Cardiac muscle cell (in vitro differentiated cells and primary cell): ENCODE measurements at regions not wholly inside any gene's neighbourhood (a gene's known extent, or its start where the extent isn't known, plus 50 kb on each side); places are given as distances from the start of the nearest gene placed in this dataset.

Experiments
- DNase-seq, 2 donors: peaks; one replicate each; pipeline versions ENCODE4 v3.0.0 to v3.0.0-alpha.2; 2010 to 2017; ENCODE audit warnings: low read depth in 1 of 2, low spot score in 1 of 2
- H3K27ac ChIP-seq: fragments of 200-600 bp; sonication (generic); 2 replicates; pipeline ENCODE4 v1.5.1; 2016
- H3K27me3 ChIP-seq: fragments of 200-600 bp; sonication (generic); 2 replicates; pipeline ENCODE4 v1.6.0; 2016; ENCODE audit warnings: control low read depth
- H3K36me3 ChIP-seq: fragments of 200-600 bp; sonication (generic); 2 replicates; pipeline ENCODE4 v1.5.1; 2016; ENCODE audit warnings: control low read depth
- H3K4me1 ChIP-seq: fragments of 200-600 bp; sonication (generic); 2 replicates; pipeline ENCODE4 v1.8.1; 2017; ENCODE audit warnings: low read depth, mild to moderate bottlenecking, mixed run types
- H3K4me3 ChIP-seq: fragments of 200-600 bp; sonication (generic); 2 replicates; pipeline ENCODE4 v1.5.1; 2016; ENCODE audit warnings: mild to moderate bottlenecking
- H3K9me3 ChIP-seq: fragments of 200-600 bp; sonication (generic); 2 replicates; pipeline ENCODE4 v1.5.1; 2017; ENCODE audit warnings: low read depth, mild to moderate bottlenecking, control low read depth
- CTCF ChIP-seq: IDR thresholded peaks from 2 replicates; pipeline ENCODE4 v1.5.1; 2012; ENCODE audit warnings: low read depth, mild to moderate bottlenecking, low read length

GRCh38 chr12:30021051-30021833, 237.5 kb upstream of the TMTC1 start:
- no peak for TF ChIP-seq CTCF
- no peak overlapping the region for H3K4me3 ChIP-seq

GRCh38 chr12:30019366-30020140, 235.8 kb upstream of the TMTC1 start:
- no peak overlapping the region for H3K4me3 ChIP-seq
- DNase-seq, result no peak
- H3K4me1 ChIP-seq, result peaks cover 3% of the 10 kb centered on the region
- no peaks in the 10 kb centered on the region for H3K27me3 ChIP-seq
- TF ChIP-seq CTCF, result no peak
- no peak overlapping the region for H3K27ac ChIP-seq
- H3K36me3 ChIP-seq, result no peaks in the 10 kb centered on the region
- H3K9me3 ChIP-seq, result no peaks in the 10 kb centered on the region

More at GRCh38 chr12:30021051-30021833, 237.5 kb upstream of the TMTC1 start:
- H3K27me3 ChIP-seq, result no peaks in the 10 kb centered on the region
- H3K9me3 ChIP-seq, result no peaks in the 10 kb centered on the region
- H3K36me3 ChIP-seq, result no peaks in the 10 kb centered on the region
- no peak overlapping the region for H3K27ac ChIP-seq
- DNase-seq, result peak in 1 of 2 donors; percentile 88
- peaks cover 3% of the 10 kb centered on the region for H3K4me1 ChIP-seq

DNA sequence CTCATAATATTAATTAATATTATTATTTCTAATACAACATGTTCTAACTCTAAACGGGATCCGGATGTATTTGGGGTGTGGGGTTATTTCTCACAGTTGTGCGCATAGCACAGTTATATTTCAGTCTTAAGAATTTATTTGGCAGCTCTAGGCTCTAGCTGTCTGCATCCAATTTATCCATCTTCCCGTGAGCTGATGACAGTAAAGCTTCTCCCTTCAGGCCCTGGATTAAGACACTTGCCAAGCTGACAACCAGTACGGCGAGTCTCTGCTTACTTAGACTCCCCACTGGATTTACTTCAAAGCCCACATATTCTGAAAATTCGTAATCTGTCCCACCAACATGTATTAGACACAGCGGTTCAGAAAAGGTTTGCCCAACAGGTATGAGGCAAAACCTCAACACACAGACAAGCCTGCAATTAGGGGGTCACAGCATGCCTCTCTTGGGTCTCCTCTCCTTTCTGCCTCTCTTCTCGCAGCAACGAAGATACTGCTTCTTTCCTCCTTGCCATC, 232.9 kb upstream of the TMTC1 start:
- Histone ChIP-seq H3K27ac (no peak overlapping the region), H3K4me3 (no peak overlapping the region), H3K36me3 (no peaks in the 10 kb centered on the region), H3K9me3 (no peaks in the 10 kb centered on the region), H3K4me1 (peaks cover 3% of the 10 kb centered on the region), H3K27me3 (no peaks in the 10 kb centered on the region)
- no peak for TF ChIP-seq CTCF
- DNase-seq, result no peak

DNA sequence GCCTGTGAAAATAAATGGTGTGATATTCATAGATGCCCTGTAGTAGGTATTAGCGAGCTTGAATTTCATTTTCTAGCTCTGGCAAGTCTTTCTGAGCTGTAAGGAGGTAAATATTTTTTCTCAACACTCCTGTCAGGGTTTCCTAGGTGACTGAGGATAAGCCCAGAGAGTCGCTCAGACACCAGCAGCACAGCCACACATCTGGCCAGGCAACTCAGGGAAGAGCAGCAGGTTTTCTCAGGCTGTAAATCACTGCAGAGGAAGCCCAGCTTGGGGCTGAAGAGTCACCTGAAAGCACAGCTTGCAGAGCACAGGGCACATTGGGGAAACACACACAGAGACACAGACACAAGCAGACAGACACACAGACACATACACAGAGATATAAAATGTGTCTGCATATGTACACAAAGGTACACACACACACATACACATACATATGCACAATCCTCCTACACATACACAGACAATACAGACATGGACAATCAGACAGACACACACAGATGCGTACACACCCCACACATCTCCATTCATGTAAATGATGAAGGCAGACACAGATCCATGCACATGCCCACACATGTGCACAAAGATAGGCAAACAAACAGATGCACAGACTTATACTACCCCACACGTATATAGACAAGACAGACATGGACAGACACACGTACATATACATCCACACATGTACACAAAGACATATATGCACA, 232.0 kb upstream of the TMTC1 start:
- no peaks in the 10 kb centered on the region for H3K9me3 ChIP-seq
- no peak for TF ChIP-seq CTCF

DNA sequence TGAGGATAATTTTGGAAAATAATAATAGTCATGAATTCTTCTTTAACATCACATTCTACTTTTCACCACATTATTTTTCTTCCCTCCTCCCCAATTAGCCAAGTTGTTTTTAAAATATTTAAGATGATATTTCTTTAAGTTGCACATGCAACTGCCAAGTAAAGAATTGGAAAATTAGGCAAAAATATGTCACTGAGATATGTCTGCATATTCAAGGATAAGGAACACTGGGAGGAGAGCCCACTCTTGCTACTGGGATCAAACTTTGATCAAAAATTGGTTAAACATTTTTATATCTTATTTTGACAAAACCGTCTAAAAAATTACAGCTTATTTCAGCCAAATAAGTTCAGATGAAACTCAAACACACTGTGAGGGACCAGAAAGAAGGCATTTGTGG, 231.2 kb upstream of the TMTC1 start:
- no peak for TF ChIP-seq CTCF
- DNase-seq, result no peak

More for the DNA sequence above, 232.0 kb upstream of the TMTC1 start:
- Histone ChIP-seq H3K27me3 (no peaks in the 10 kb centered on the region), H3K36me3 (no peaks in the 10 kb centered on the region), H3K4me1 (peaks cover 3% of the 10 kb centered on the region), H3K27ac (no peak overlapping the region), H3K4me3 (no peak overlapping the region)
- no peak for DNase-seq

More for the DNA sequence above, 231.2 kb upstream of the TMTC1 start:
- H3K27ac ChIP-seq, result no peak overlapping the region
- no peak overlapping the region for H3K4me3 ChIP-seq
- H3K9me3 ChIP-seq, result no peaks in the 10 kb centered on the region
- no peaks in the 10 kb centered on the region for H3K27me3 ChIP-seq
- no peaks in the 10 kb centered on the region for H3K36me3 ChIP-seq
- H3K4me1 ChIP-seq, result peaks cover 3% of the 10 kb centered on the region
